SU-DHL-6 (cell line): ENCODE measurements at regions not wholly inside any gene's neighbourhood (a gene's known extent, or its start where the extent isn't known, plus 50 kb on each side); places are given as distances from the start of the nearest gene placed in this dataset.

ENCODE experiments used
- CTCF ChIP-seq: fragments of 200-600 bp; sonication (generic); IDR thresholded peaks from one replicate; pipeline ENCODE4 v1.5.1; 2017; ENCODE audit warnings: antibody characterized with exemption, mild to moderate bottlenecking, low read length, moderate library complexity; ENCODE audit not compliant: insufficient read depth, poor library complexity, severe bottlenecking
- EZH2phosphoT487 ChIP-seq: fragments of 200-600 bp; sonication (generic), shearing (Covaris generic); conservative IDR thresholded peaks from 2 replicates; pipeline ENCODE4 v1.6.1; 2018; ENCODE audit warnings: mild to moderate bottlenecking, antibody characterized with exemption, low read length, moderate library complexity, mixed read lengths

- no peak for TF ChIP-seq CTCF
- TF ChIP-seq EZH2phosphoT487 = no peak
These were observed 101.0 kb upstream of the KCNMA1 start for GRCh38 chr10:77738496-77739158.
